ENCODE measurements at regions not wholly inside any gene's neighbourhood (a gene's known extent, or its start where the extent isn't known, plus 50 kb on each side); places are given as distances from the start of the nearest gene placed in this dataset.

GRCh38 chr16:66050991-66051390 is 315.5 kb upstream of the CDH5 start:
- no peak for DNase-seq
- 82 to 93% methylated on average over 2 of the region's 2 CpGs for WGBS, 2 donors
- no peak for TF ChIP-seq POLR2A (IDR thresholded peaks at IDR 0.05)
- TF ChIP-seq CTCF (IDR thresholded peaks at IDR 0.05): no peak
- H3K36me3 ChIP-seq: no peaks in the 10 kb centered on the region
- H3K9me3 ChIP-seq: no peaks in the 10 kb centered on the region
- H3K4me1 ChIP-seq: no peaks in the 10 kb centered on the region
- H3K27me3 ChIP-seq: no peaks in the 10 kb centered on the region
- H3K4me3 ChIP-seq (replicated peaks in 1 of 3): no peak overlapping the region
- H3K27ac ChIP-seq: no peak overlapping the region
- intact Hi-C loops (cut with DNase I): no loop called here

GRCh38 chr16:66049865-66050264 is 316.6 kb upstream of the CDH5 start:
- no peak for TF ChIP-seq CTCF (IDR thresholded peaks at IDR 0.05)
- TF ChIP-seq POLR2A (IDR thresholded peaks at IDR 0.05): no peak
- intact Hi-C loops (cut with DNase I): no loop called here
- H3K4me3 ChIP-seq (replicated peaks in 1 of 3): no peak overlapping the region
- no peaks in the 10 kb centered on the region for H3K27me3 ChIP-seq
- no peaks in the 10 kb centered on the region for H3K4me1 ChIP-seq
- 88 to 91% methylated on average over 4 of the region's 4 CpGs for WGBS, 2 donors
- H3K27ac ChIP-seq: no peak overlapping the region
- no peaks in the 10 kb centered on the region for H3K9me3 ChIP-seq
- DNase-seq: no peak
- no peaks in the 10 kb centered on the region for H3K36me3 ChIP-seq

- 67 to 90% methylated on average over 1 of the region's 1 CpG for WGBS, 2 donors
- TF ChIP-seq CTCF (IDR thresholded peaks at IDR 0.05) (no peak), POLR2A (IDR thresholded peaks at IDR 0.05) (no peak)
Observed at GRCh38 chr16:66045626-66046025, 320.9 kb upstream of the CDH5 start.

DNA sequence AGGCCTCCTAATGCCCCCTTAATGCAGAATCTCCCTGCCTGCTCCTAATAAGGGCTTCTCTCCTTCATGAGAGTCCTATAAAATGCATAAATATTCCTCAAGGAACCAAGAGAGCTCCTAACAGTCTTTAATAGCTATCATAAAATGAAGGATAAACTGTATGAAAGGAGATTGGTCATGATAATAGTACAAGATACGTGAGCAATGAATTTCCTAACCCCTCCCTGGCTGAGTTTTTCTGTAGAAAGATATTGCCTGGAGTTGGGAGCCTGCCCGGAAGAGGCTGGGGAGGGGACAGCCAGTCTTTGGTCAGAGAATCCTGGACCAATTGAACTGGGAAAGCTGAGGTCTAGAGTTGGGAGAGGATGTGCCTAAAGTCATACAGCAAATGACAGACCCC is 321.9 kb upstream of the CDH5 start:
- no peak overlapping the region for H3K27ac ChIP-seq
- no peaks in the 10 kb centered on the region for H3K4me1 ChIP-seq
- no peak for TF ChIP-seq CTCF (IDR thresholded peaks at IDR 0.05)
- no peak for TF ChIP-seq POLR2A (IDR thresholded peaks at IDR 0.05)
- DNase-seq: no peak
- no peak overlapping the region for H3K4me3 ChIP-seq (replicated peaks in 1 of 3)
- WGBS, 2 donors: 78 to 83% methylated on average over 2 of the region's 2 CpGs
- no peaks in the 10 kb centered on the region for H3K36me3 ChIP-seq
- H3K27me3 ChIP-seq: no peaks in the 10 kb centered on the region
- intact Hi-C loops (cut with DNase I): no loop called here
- H3K9me3 ChIP-seq: no peaks in the 10 kb centered on the region

More at GRCh38 chr16:66045626-66046025, 320.9 kb upstream of the CDH5 start:
- intact Hi-C loops (cut with DNase I): no loop called here
- H3K9me3 ChIP-seq: no peaks in the 10 kb centered on the region
- no peaks in the 10 kb centered on the region for H3K36me3 ChIP-seq
- H3K4me3 ChIP-seq (replicated peaks in 1 of 3): no peak overlapping the region
- H3K27ac ChIP-seq: no peak overlapping the region
- no peaks in the 10 kb centered on the region for H3K4me1 ChIP-seq
- H3K27me3 ChIP-seq: no peaks in the 10 kb centered on the region
- no peak for DNase-seq

- Histone ChIP-seq H3K4me3 (replicated peaks in 1 of 3) (no peak overlapping the region), H3K27me3 (no peaks in the 10 kb centered on the region), H3K9me3 (no peaks in the 10 kb centered on the region), H3K4me1 (no peaks in the 10 kb centered on the region), H3K27ac (no peak overlapping the region), H3K36me3 (no peaks in the 10 kb centered on the region)
- WGBS, 2 donors: 42 to 71% methylated on average over 3 of the region's 3 CpGs
- DNase-seq: no peak
- no peak for TF ChIP-seq POLR2A (IDR thresholded peaks at IDR 0.05)
- no peak for TF ChIP-seq CTCF (IDR thresholded peaks at IDR 0.05)
- intact Hi-C loops (cut with DNase I): no loop called here
Observed at GRCh38 chr16:66044089-66044488, 322.4 kb upstream of the CDH5 start.
